Skeletal muscle tissue (tissue), 3 donors: ENCODE measurements at regions not wholly inside any gene's neighbourhood (a gene's known extent, or its start where the extent isn't known, plus 50 kb on each side); places are given as distances from the start of the nearest gene placed in this dataset.

Experiments used
- H3K27ac ChIP-seq: one replicate; pipeline ENCODE4 v1.7.0; 2013; ENCODE audit warnings: mild to moderate bottlenecking, low read depth, low read length, inconsistent platforms
- H3K27me3 ChIP-seq, 3 donors: one replicate each; pipeline ENCODE4 v1.7.0; 2013; ENCODE audit warnings: low read length in 3 of 3; ENCODE audit not compliant: control insufficient read depth in 3 of 3, insufficient read depth in 3 of 3
- H3K36me3 ChIP-seq, 3 donors: one replicate each; pipeline ENCODE4 v1.7.0; 2013; ENCODE audit warnings: low read length in 3 of 3; ENCODE audit not compliant: control insufficient read depth in 3 of 3, insufficient read depth in 3 of 3
- H3K4me1 ChIP-seq, 3 donors: one replicate each; pipeline ENCODE4 v1.7.0; 2013; ENCODE audit warnings: low read length in 3 of 3, mild to moderate bottlenecking in 3 of 3; ENCODE audit not compliant: control insufficient read depth in 3 of 3, insufficient read depth in 3 of 3
- H3K4me3 ChIP-seq, 3 donors: one replicate each; pipeline ENCODE4 v1.7.0; 2013; ENCODE audit warnings: low read length in 3 of 3
- H3K9ac ChIP-seq, 3 donors: one replicate each; pipeline ENCODE4 v1.7.0; 2013; ENCODE audit warnings: low read length in 3 of 3, mild to moderate bottlenecking in 3 of 3, moderate library complexity in 2 of 3, low read depth in 1 of 3
- H3K9me3 ChIP-seq, 3 donors: one replicate each; pipeline ENCODE4 v1.7.0; 2013; ENCODE audit warnings: low read length in 3 of 3; ENCODE audit not compliant: control insufficient read depth in 3 of 3
- donor health status: Osteomylitis.

DNA sequence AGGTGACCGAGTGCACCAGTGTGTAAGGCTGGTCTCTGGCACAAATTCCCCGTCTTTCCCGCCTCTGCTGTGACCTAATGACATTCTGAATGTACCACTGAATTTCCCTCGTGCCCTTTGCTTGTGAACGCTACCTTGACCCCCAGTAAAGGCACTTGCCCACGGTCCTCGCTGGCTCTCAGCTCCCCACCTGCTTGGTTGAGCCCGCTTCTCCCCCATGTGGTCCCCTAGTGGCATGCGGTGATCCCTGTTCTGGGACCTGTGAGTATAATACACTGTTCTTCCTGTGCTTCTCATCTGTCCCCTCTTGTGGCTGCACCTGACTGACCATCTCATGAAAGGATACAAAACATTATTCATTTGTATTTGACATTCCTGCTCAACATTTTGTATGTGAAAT, 495.7 kb downstream of the INHBA start:
- Histone ChIP-seq H3K9ac (no peak overlapping the region), H3K36me3 (no peaks in the 10 kb centered on the region), H3K4me3 (no peak overlapping the region), H3K27me3 (no peaks in the 10 kb centered on the region), H3K4me1 (no peaks in the 10 kb centered on the region), H3K27ac (no peak overlapping the region), H3K9me3 (no peaks in the 10 kb centered on the region)

DNA sequence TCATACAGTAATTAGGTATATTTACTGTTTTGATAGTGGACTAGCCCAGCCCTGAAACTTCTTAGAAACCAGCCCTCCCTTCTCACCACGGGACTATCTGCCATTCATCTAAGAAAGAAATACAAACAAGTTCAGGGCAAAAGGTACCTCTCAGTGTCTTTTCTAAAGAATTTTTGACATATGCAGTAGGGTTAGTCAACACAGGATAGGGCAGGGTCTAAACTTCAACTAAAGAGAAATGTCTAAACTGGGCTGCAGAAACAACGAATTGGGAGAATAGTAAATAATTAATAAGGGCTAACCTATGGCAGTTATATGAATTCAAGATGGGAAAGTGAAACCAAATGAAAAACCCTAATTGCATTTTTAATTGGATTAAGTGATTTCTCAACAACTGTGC, 496.6 kb downstream of the INHBA start:
- H3K4me3 ChIP-seq, result no peak overlapping the region
- no peaks in the 10 kb centered on the region for H3K36me3 ChIP-seq
- H3K9ac ChIP-seq, result no peak overlapping the region
- no peaks in the 10 kb centered on the region for H3K4me1 ChIP-seq
- H3K27ac ChIP-seq, result no peak overlapping the region
- no peaks in the 10 kb centered on the region for H3K27me3 ChIP-seq
- H3K9me3 ChIP-seq, result no peaks in the 10 kb centered on the region

DNA sequence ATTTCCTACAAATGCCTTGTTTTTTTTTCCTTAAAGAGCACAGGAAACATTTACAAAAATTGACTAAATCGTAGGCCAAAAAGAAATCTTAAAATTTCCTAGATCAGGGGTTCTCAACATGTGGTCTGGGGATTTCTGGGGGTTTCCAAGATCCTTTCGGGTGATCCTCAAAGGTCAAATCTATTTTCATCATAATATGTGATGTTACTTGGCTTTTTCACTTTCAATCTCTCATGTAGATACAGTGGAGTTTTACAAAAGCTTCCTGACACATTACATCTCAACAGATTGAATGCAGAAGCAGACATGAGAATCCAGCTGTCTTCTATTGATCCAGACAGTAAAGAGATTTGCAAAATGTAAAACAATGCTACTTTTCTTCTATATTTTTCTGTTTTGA, 497.3 kb downstream of the INHBA start:
- Histone ChIP-seq H3K36me3 (no peaks in the 10 kb centered on the region), H3K27me3 (no peaks in the 10 kb centered on the region), H3K9me3 (no peaks in the 10 kb centered on the region), H3K9ac (no peak overlapping the region), H3K27ac (no peak overlapping the region), H3K4me3 (no peak overlapping the region), H3K4me1 (no peaks in the 10 kb centered on the region)

DNA sequence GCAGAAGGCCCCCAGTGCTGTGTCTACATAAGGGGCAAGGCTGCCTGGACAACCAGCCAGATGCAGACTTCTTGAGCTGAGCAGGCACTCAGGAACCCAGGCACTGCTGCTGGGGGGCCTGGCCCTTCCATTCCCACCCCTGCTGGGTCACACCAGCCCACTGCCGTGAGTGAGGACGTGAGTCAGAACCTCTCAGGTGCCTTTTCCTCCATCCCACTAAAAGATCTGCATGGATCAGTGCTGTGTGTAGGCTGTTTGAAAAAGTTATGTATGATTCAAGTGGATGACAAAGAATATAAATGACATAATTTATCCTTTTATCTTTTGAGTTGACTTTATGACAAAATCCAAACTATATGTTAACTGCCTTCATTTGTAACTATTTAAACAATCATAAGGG, 499.3 kb downstream of the INHBA start:
- Histone ChIP-seq H3K36me3 (no peaks in the 10 kb centered on the region), H3K9me3 (no peaks in the 10 kb centered on the region), H3K9ac (no peak overlapping the region), H3K27ac (no peak overlapping the region), H3K4me3 (no peak overlapping the region), H3K4me1 (no peaks in the 10 kb centered on the region), H3K27me3 (no peaks in the 10 kb centered on the region)

DNA sequence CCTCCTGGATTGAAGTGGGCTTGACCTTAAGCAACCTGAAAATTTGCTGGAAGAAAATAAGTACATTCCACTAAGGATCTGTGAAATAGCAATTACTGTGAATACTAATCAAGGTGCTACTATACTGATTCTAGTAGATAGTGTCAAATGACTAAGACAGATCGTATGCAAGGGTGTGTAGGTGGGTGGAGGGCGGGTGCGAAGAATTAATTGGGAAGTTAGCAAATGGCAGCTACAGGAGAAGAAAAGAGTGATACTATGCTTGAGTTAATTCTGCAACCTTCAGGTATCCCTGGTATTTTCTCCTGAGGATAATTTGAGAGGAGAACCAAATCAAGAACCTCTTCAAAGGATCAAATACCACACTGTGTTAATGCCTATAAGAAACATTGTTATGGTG, 501.9 kb downstream of the INHBA start:
- no peak overlapping the region for H3K27ac ChIP-seq
- H3K4me3 ChIP-seq, result no peak overlapping the region
- no peaks in the 10 kb centered on the region for H3K4me1 ChIP-seq
- no peaks in the 10 kb centered on the region for H3K9me3 ChIP-seq
- no peaks in the 10 kb centered on the region for H3K27me3 ChIP-seq
- H3K9ac ChIP-seq, result no peak overlapping the region
- no peaks in the 10 kb centered on the region for H3K36me3 ChIP-seq

DNA sequence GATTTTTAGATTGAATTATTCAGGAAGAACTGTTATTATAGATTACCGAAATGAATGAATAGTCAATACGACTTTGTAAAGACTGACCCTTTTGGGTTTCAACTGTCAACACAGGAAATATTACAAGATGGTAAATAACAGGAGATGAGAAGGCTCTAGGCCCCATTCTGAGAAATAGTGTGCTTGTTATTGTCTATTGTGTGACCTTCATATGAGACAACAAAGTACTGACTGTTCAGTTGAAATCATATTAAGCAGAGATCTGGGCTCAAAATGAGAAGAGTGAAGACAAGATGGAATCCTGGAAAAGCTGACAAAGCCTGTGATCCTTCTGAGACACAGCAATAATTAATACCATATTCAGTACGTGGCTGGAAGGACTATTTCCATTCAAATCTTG, 503.8 kb downstream of the INHBA start:
- Histone ChIP-seq H3K27ac (no peak overlapping the region), H3K4me1 (no peaks in the 10 kb centered on the region), H3K27me3 (no peaks in the 10 kb centered on the region), H3K9me3 (peaks cover 0 to 2% (median 0%) of the 10 kb centered on the region in 3 donors), H3K9ac (no peak overlapping the region), H3K4me3 (no peak overlapping the region), H3K36me3 (no peaks in the 10 kb centered on the region)

DNA sequence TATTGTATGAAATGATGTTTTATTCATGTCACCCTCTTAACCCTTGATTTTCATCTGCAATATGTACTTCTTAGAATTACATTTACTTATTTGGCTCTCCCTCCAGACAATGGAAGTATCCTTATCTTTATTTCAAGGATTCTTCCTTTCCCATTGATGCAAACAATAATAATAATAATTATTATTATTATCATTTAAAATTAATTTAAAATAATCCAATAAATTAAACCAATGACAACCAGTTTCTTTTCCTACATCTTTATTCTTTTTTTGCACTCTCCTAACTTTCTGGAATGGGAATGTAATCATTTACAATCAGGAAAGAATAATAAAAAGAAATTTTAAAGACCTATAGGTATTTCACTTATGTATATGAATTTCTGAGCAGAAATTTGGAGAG, 504.4 kb downstream of the INHBA start:
- no peaks in the 10 kb centered on the region for H3K36me3 ChIP-seq
- no peak overlapping the region for H3K27ac ChIP-seq
- H3K4me3 ChIP-seq, result no peak overlapping the region
- H3K27me3 ChIP-seq, result no peaks in the 10 kb centered on the region
- H3K9ac ChIP-seq, result no peak overlapping the region
- no peaks in the 10 kb centered on the region for H3K4me1 ChIP-seq
- H3K9me3 ChIP-seq, result peaks cover 0 to 2% (median 0%) of the 10 kb centered on the region in 3 donors

DNA sequence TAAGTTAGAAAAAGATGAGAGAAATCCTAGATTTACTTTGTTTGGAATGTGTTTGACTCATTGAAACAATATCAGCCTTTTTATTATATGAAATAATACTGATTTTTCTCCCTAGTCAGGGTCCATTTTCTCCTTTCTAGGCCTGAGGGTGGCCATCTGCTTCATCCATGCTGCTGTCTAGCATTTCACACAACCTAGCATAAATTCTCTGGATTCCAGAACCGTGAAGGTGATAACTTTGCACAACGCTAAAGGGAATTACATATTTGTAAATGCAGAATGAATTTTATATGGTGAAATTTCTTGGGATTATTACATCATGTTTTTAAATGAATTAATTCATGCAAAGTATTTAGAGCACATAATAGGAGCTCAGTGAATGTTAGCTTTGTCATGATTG, 505.1 kb downstream of the INHBA start:
- Histone ChIP-seq H3K4me3 (no peak overlapping the region), H3K4me1 (no peaks in the 10 kb centered on the region), H3K27me3 (no peaks in the 10 kb centered on the region), H3K27ac (no peak overlapping the region), H3K36me3 (no peaks in the 10 kb centered on the region), H3K9ac (no peak overlapping the region), H3K9me3 (peaks cover 0 to 2% (median 0%) of the 10 kb centered on the region in 3 donors)

DNA sequence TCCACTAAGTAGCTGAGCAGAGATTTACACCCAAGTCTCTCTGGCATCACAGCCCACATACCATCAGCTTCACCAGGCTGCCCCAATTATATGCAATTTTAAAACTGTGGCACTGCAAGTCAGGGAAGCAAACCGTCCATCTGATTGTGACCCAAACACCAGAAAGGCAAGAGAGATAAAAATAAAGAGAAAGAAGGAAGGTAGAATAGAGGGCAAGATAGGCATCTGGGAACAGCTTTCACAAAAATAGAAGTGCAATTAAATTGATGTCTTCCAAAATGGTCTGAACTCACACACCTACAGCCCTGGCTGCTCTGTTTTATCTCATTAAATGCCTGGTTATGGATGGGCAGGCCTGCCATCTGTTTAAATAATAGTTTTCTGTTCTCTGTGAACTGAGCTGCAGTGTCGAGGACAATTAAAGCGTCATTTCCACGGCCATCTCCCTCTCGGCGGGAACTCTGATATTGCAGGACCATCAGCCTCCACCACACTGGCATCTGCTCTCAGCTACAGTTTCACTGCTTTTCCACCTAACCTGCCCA, 509.1 kb downstream of the INHBA start:
- Histone ChIP-seq H3K9me3 (peaks cover 0 to 2% (median 0%) of the 10 kb centered on the region in 3 donors), H3K27me3 (no peaks in the 10 kb centered on the region), H3K36me3 (no peaks in the 10 kb centered on the region), H3K4me3 (no peak overlapping the region), H3K9ac (no peak overlapping the region), H3K27ac (no peak overlapping the region), H3K4me1 (no peaks in the 10 kb centered on the region)

DNA sequence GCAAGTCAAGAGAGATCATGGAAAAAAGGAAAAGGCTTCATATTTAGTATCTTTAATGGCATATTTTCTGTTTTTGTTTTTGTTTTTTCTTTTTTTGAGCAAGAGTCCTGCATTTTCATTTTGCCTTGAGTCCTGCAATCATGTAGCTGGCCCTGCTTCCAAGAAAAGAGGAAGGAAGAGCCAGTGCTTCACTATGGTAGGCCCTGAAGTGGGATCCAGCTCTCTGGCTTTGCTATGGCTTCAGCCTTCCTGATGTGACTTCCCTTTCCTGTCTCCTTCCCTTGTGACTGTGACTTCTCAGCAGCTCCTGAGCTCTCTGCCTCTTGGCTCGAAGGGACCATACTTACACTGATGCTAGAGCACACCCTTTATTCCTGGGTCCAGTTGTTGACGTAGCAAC, 512.3 kb downstream of the INHBA start:
- H3K4me3 ChIP-seq, result no peak overlapping the region
- peaks cover 0 to 2% (median 0%) of the 10 kb centered on the region in 3 donors for H3K9me3 ChIP-seq
- H3K36me3 ChIP-seq, result no peaks in the 10 kb centered on the region
- no peak overlapping the region for H3K9ac ChIP-seq
- no peak overlapping the region for H3K27ac ChIP-seq
- H3K27me3 ChIP-seq, result no peaks in the 10 kb centered on the region
- H3K4me1 ChIP-seq, result no peaks in the 10 kb centered on the region

DNA sequence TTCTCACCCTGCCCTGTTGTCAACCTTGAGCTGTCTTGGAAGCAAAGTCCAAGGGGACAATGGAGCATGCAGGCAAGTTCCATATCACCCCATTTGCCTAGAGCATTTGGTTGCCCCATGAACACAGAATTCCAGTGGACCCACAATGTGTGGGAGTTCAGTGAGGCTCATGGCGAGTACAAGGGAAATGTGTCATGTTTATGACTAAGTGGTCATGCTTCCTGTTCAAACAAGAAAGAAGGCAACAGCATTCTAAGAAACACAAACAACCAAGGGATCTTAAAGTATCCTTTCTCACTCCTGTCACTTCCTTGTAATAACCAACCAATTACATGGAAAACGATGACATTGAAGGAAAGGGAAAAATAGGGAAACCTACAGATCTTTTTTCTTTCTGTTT, 513.0 kb downstream of the INHBA start:
- Histone ChIP-seq H3K4me1 (no peaks in the 10 kb centered on the region), H3K9me3 (peaks cover 0 to 2% (median 0%) of the 10 kb centered on the region in 3 donors), H3K4me3 (no peak overlapping the region), H3K36me3 (no peaks in the 10 kb centered on the region), H3K9ac (no peak overlapping the region), H3K27me3 (no peaks in the 10 kb centered on the region), H3K27ac (no peak overlapping the region)
